Stomach (tissue), 8 donors: ENCODE measurements at regions not wholly inside any gene's neighbourhood (a gene's known extent, or its start where the extent isn't known, plus 50 kb on each side); places are given as distances from the start of the nearest gene placed in this dataset.
A peak's percentile ranks its signal among the peaks of the same experiment; 100 is the strongest.

Experiments
- DNase-seq, 2 donors: peaks; one replicate each; pipeline versions ENCODE4 v3.0.0 to v3.0.0-alpha.2; 2013 to 2019
- H3K27ac ChIP-seq, 5 donors: fragments of 200-600 bp in 4 of 5; sonication (generic) in 4 of 5; one replicate each; pipeline ENCODE4 v1.5.1; 2013 to 2019; ENCODE audit warnings: mild to moderate bottlenecking in 1 of 5, moderate library complexity in 1 of 5
- H3K27me3 ChIP-seq, 3 donors: fragments of 200-600 bp; sonication (generic); one replicate each; pipeline ENCODE4 v1.5.1; 2017 to 2019; ENCODE audit warnings: mixed run types in 1 of 3
- H3K36me3 ChIP-seq, 4 donors: fragments of 200-600 bp; sonication (generic); 1 replicate in 3 of 4; 2 replicates in 1 of 4; pipeline ENCODE4 v1.5.1; 2016 to 2019
- H3K4me1 ChIP-seq, 4 donors: fragments of 200-600 bp; sonication (generic); one replicate each; pipeline ENCODE4 v1.5.1; 2016 to 2019
- H3K4me3 ChIP-seq, 4 donors: fragments of 200-600 bp; sonication (generic) in 3 of 4; one replicate each; pipeline ENCODE4 v1.5.1; 2016 to 2019; ENCODE audit warnings: mild to moderate bottlenecking in 1 of 4
- H3K9me3 ChIP-seq, 4 donors: fragments of 200-600 bp; sonication (generic); one replicate each; pipeline ENCODE4 v1.5.1; 2016 to 2019
- EP300 ChIP-seq: sonication (generic); formaldehyde crosslinking; IDR thresholded peaks from one replicate; pipeline ENCODE4 v1.6.1; 2017; ENCODE audit warnings: antibody characterized with exemption
- POLR2A ChIP-seq, 4 donors: fragments of 450-650 bp; IDR thresholded peaks; one replicate each; pipeline ENCODE4 v1.6.1; 2016; ENCODE audit warnings: antibody characterized with exemption in 4 of 4, control low read depth in 2 of 4, mild to moderate bottlenecking in 1 of 4, moderate library complexity in 1 of 4
- POLR2AphosphoS5 ChIP-seq, 3 donors: sonication (generic); formaldehyde crosslinking; IDR thresholded peaks; one replicate each; pipeline ENCODE4 v1.6.1; 2016; ENCODE audit warnings: antibody characterized with exemption in 3 of 3
- WGBS, 5 donors: extraction: QIAGEN DNeasy Blood & Tissue Kit in 3 of 5; methylation state at CpG; one replicate each; pipeline versions ENCODE4 v1.1.5 to v1.1.7; 2013 to 2018; 5-methylcytosine and 5-hydroxymethylcytosine counted together
- intact Hi-C: fragments of 100-400 bp; cut with DNase I; formaldehyde crosslinking; loops from one replicate; pipeline ENCODE4 v1.15.1; 2023; ENCODE audit warnings: low total_unique reads
- TF ChIP-seq, protein P1 (sequence below), 7 experiments: fragments of 450-650 bp in 4 of 7; fragments of 200-600 bp in 3 of 7; sonication (generic) in 3 of 7; IDR thresholded peaks; one replicate each; pipeline ENCODE4 v1.5.1; 2016 to 2019; ENCODE audit warnings: antibody characterized with exemption in 7 of 7, control low read depth in 2 of 7, mild to moderate bottlenecking in 1 of 7
- donor health status: healthy with polysubstance abuse.
- donor health status: Bipolar disorder and iron deficiency.
- donor health status: healthy.

DNA sequence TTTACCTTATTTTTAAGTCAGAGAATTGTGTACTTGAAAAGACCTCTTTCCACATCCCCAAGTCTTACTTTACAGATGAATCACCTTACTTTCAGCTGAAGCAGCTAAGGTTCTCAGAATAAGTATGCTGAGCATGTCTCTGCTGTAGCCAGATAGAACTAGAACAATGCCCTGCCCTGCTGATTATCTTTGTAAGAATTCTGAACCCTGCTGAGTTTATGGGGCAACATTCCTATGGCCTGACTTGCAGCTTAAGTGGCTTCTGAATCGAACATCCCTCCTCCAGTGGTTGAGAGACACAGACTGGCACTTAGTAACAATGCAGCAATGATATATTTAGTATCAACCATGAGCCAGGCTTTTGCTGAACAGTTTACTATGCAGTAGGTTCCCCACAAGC lies 592.0 kb upstream of the WWC1 start:
- DNase-seq: peak in 1 of 2 donors; percentile 8
- Histone ChIP-seq H3K4me1 (no peaks in the 10 kb centered on the region), H3K27me3 (no peaks in the 10 kb centered on the region), H3K27ac (no peak overlapping the region), H3K4me3 (no peak overlapping the region), H3K36me3 (no peaks in the 10 kb centered on the region), H3K9me3 (no peaks in the 10 kb centered on the region)
- intact Hi-C loops: no loop called here
- 4 to 20% (median 9%) methylated on average over 1 of the region's 1 CpG; no CpG with 5 or more reads in 1 of the 5 donors for WGBS, 5 donors
- TF ChIP-seq, protein P1, sequence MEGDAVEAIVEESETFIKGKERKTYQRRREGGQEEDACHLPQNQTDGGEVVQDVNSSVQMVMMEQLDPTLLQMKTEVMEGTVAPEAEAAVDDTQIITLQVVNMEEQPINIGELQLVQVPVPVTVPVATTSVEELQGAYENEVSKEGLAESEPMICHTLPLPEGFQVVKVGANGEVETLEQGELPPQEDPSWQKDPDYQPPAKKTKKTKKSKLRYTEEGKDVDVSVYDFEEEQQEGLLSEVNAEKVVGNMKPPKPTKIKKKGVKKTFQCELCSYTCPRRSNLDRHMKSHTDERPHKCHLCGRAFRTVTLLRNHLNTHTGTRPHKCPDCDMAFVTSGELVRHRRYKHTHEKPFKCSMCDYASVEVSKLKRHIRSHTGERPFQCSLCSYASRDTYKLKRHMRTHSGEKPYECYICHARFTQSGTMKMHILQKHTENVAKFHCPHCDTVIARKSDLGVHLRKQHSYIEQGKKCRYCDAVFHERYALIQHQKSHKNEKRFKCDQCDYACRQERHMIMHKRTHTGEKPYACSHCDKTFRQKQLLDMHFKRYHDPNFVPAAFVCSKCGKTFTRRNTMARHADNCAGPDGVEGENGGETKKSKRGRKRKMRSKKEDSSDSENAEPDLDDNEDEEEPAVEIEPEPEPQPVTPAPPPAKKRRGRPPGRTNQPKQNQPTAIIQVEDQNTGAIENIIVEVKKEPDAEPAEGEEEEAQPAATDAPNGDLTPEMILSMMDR (IDR thresholded peaks at IDR 0.05): no peak
- no peak for TF ChIP-seq POLR2A (IDR thresholded peaks at IDR 0.05)
- no peak for TF ChIP-seq POLR2AphosphoS5 (IDR thresholded peaks at IDR 0.05)
- no peak for TF ChIP-seq EP300

DNA sequence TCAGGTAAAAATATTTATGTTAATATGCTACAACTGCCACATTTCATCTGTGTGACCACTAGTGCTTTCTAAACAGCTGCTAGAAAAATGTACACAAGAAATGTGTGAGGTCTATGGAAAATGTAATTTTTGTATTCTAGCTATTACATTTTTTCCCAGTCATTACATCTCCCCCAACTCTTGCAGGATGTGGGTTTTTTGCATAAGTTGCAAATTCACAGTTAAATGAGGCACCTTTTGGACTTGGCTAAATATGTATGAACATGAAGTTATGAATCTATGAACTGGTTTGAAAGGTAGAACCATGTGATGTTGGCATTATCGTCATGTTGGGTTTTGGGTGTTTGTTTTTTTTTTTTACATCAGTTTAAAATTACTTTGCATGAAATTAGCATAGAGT lies 590.4 kb upstream of the WWC1 start:
- Histone ChIP-seq H3K4me3 (no peak overlapping the region), H3K9me3 (no peaks in the 10 kb centered on the region), H3K36me3 (no peaks in the 10 kb centered on the region), H3K4me1 (no peaks in the 10 kb centered on the region), H3K27me3 (no peaks in the 10 kb centered on the region), H3K27ac (no peak overlapping the region)
- TF ChIP-seq POLR2A (IDR thresholded peaks at IDR 0.05) (no peak), POLR2AphosphoS5 (IDR thresholded peaks at IDR 0.05) (no peak), EP300 (no peak)
- TF ChIP-seq, protein P1 (IDR thresholded peaks at IDR 0.05): no peak
- no peak for DNase-seq
- WGBS, 5 donors: 77 to 84% (median 82%) methylated on average over 1 of the region's 1 CpG
- intact Hi-C loops: no loop called here

DNA sequence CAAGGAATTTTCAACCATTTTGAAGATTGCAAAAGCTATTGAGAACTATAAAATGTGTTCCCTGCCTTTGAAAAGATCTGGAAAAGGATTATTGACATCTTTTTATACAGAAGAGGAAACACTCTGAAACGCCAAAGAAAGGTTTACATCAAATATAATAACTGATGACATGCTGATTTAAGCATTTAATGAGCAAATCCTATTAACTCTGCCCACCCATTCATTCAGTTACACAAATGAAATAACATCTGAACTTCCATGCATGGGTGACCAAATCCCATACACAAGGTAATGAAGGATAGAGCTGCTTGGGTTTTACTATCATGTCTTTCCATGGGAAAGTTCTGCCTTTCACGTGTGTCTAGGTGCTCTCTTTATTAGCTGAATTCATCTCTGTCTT lies 589.4 kb upstream of the WWC1 start:
- no peak for DNase-seq
- intact Hi-C loops: no loop called here
- Histone ChIP-seq H3K4me3 (no peak overlapping the region), H3K9me3 (no peaks in the 10 kb centered on the region), H3K27ac (no peak overlapping the region), H3K36me3 (no peaks in the 10 kb centered on the region), H3K27me3 (no peaks in the 10 kb centered on the region), H3K4me1 (no peaks in the 10 kb centered on the region)
- 50 to 58% (median 56%) methylated on average over 2 of the region's 2 CpGs for WGBS, 5 donors
- no peak for TF ChIP-seq POLR2AphosphoS5 (IDR thresholded peaks at IDR 0.05)
- TF ChIP-seq, protein P1 (IDR thresholded peaks at IDR 0.05): no peak
- TF ChIP-seq EP300: no peak
- TF ChIP-seq POLR2A (IDR thresholded peaks at IDR 0.05): no peak

DNA sequence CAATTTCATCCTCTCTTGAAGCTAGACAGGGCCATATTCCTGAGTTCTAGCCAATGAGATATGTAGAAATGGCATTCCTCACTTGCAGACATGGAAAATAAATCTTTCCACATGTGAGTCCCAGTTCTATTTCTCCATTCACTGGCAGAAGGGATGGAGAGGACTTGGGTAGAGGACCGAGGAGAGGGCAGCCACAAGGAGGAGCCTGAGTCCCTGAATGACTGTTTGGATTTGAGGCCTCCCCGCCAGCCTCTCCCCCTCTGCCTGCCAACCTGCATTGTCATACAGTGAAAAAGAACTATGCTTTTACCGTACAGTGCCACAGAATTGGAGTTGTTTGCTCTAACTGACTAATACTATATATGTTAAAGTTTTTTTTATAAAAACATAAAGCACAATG lies 583.0 kb upstream of the WWC1 start:
- TF ChIP-seq, protein P1 (IDR thresholded peaks at IDR 0.05): no peak
- TF ChIP-seq EP300: no peak
- Histone ChIP-seq H3K4me3 (no peak overlapping the region), H3K27ac (no peak overlapping the region), H3K4me1 (no peaks in the 10 kb centered on the region), H3K36me3 (no peaks in the 10 kb centered on the region), H3K9me3 (no peaks in the 10 kb centered on the region), H3K27me3 (no peaks in the 10 kb centered on the region)
- intact Hi-C loops: no loop called here
- no peak for DNase-seq
- WGBS, 5 donors: 46 to 70% (median 62%) methylated on average over 3 of the region's 3 CpGs

DNA sequence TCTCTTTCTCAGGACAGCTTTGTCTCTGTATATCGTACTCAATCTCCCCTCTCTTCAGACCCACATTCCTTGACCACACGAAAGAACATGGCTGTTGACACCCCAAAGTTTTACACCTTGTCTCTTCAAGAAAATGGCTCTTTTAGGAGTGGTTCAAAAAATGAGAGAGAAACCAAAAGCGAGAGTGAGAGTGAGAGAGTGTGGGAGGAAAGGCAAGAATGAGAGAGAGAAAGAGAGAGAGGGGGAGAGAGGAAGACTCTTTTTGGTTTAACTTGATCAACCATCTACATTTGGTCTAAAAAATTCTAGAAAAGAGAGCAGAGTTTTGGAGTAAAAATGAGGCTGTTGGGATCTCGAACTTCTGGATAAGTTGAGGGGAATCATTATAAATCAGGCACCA lies 581.8 kb upstream of the WWC1 start:
- DNase-seq: no peak
- intact Hi-C loops: no loop called here

More for the DNA sequence above, 581.8 kb upstream of the WWC1 start:
- Histone ChIP-seq H3K27me3 (no peaks in the 10 kb centered on the region), H3K36me3 (no peaks in the 10 kb centered on the region), H3K27ac (no peak overlapping the region), H3K4me1 (no peaks in the 10 kb centered on the region), H3K9me3 (no peaks in the 10 kb centered on the region), H3K4me3 (no peak overlapping the region)
- TF ChIP-seq POLR2AphosphoS5 (IDR thresholded peaks at IDR 0.05): no peak
- TF ChIP-seq, protein P1 (IDR thresholded peaks at IDR 0.05): no peak
- WGBS, 5 donors: 75 to 83% (median 79%) methylated on average over 4 of the region's 4 CpGs
